ENCODE measurements at regions not wholly inside any gene's neighbourhood (a gene's known extent, or its start where the extent isn't known, plus 50 kb on each side); places are given as distances from the start of the nearest gene placed in this dataset.

- no peaks in the 10 kb centered on the region for H3K27me3 Mint-ChIP-seq
- peaks cover 5% of the 10 kb centered on the region for H3K36me3 Mint-ChIP-seq
- Histone ChIP-seq H3K27me3 (ENCODE audit: control insufficient read depth, insufficient read depth, low read length) (no peaks in the 10 kb centered on the region), H3K9me3 (ENCODE audit: control insufficient read depth in 2 of 2, low read length in 2 of 2) (no peaks in the 10 kb centered on the region), H3K4me1 (ENCODE audit: control insufficient read depth, insufficient read depth, low read length, poor library complexity, severe bottlenecking) (peaks cover 53% of the 10 kb centered on the region), H3K27ac (ENCODE audit: insufficient read depth, low read length, poor library complexity, severe bottlenecking) (peak overlapping the region; percentile 92), H3K4me3 (ENCODE audit: low read depth, low read length) (peak overlapping the region; percentile 89), H3K36me3 (ENCODE audit: control insufficient read depth, insufficient read depth, low read length) (no peaks in the 10 kb centered on the region)
- H3K4me3 Mint-ChIP-seq: no peak overlapping the region
- peaks cover 25 to 41% (median 31%) of the 10 kb centered on the region in 4 donors for H3K4me1 Mint-ChIP-seq
- peak in 1 of 2 donors; percentile 12 for ATAC-seq (ENCODE audit: low read depth in 2 of 2)
- peak in 1 of 3 donors; percentile 44 for DNase-seq
- H3K27ac Mint-ChIP-seq: no peak overlapping the region
- no peaks in the 10 kb centered on the region for H3K9me3 Mint-ChIP-seq
These were observed 270.4 kb upstream of the B3GALT2 start for GRCh38 chr1:193456811-193457280.

- Mint-ChIP-seq H3K36me3 (no peaks in the 10 kb centered on the region), H3K27ac (no peak overlapping the region)
- DNase-seq: no peak
These were observed 265.2 kb upstream of the B3GALT2 start for GRCh38 chr1:193451606-193452005.

GRCh38 chr1:193451001-193451400, 264.6 kb upstream of the B3GALT2 start:
- Histone ChIP-seq H3K4me1 (ENCODE audit: control insufficient read depth, insufficient read depth, low read length, poor library complexity, severe bottlenecking) (peaks cover 17% of the 10 kb centered on the region), H3K4me3 (ENCODE audit: low read depth, low read length) (no peak overlapping the region), H3K27ac (ENCODE audit: insufficient read depth, low read length, poor library complexity, severe bottlenecking) (no peak overlapping the region), H3K27me3 (ENCODE audit: control insufficient read depth, insufficient read depth, low read length) (no peaks in the 10 kb centered on the region), H3K36me3 (ENCODE audit: control insufficient read depth, insufficient read depth, low read length) (no peaks in the 10 kb centered on the region), H3K9me3 (ENCODE audit: control insufficient read depth in 2 of 2, low read length in 2 of 2) (no peaks in the 10 kb centered on the region)
- peaks cover 0 to 3% (median 0%) of the 10 kb centered on the region in 7 donors for H3K9me3 Mint-ChIP-seq
- peaks cover 18 to 27% (median 24%) of the 10 kb centered on the region in 4 donors for H3K4me1 Mint-ChIP-seq
- H3K27me3 Mint-ChIP-seq: no peaks in the 10 kb centered on the region
- no peaks in the 10 kb centered on the region for H3K36me3 Mint-ChIP-seq
- DNase-seq (no peak), ATAC-seq (ENCODE audit: low read depth in 2 of 2) (no peak)
- peak overlapping the region in 1 of 3 donors; percentile 72 for H3K27ac Mint-ChIP-seq
- no peak overlapping the region for H3K4me3 Mint-ChIP-seq

More at GRCh38 chr1:193451606-193452005, 265.2 kb upstream of the B3GALT2 start:
- no peak overlapping the region for H3K4me3 ChIP-seq (ENCODE audit: low read depth, low read length)
- no peak for ATAC-seq (ENCODE audit: low read depth in 2 of 2)
- Mint-ChIP-seq H3K9me3 (peaks cover 0 to 3% (median 0%) of the 10 kb centered on the region in 7 donors), H3K27me3 (no peaks in the 10 kb centered on the region), H3K4me3 (no peak overlapping the region), H3K4me1 (peaks cover 18 to 27% (median 24%) of the 10 kb centered on the region in 4 donors)
- H3K9me3 ChIP-seq (ENCODE audit: control insufficient read depth in 2 of 2, low read length in 2 of 2): no peaks in the 10 kb centered on the region
- no peaks in the 10 kb centered on the region for H3K27me3 ChIP-seq (ENCODE audit: control insufficient read depth, insufficient read depth, low read length)
- peaks cover 20% of the 10 kb centered on the region for H3K4me1 ChIP-seq (ENCODE audit: control insufficient read depth, insufficient read depth, low read length, poor library complexity, severe bottlenecking)
- no peaks in the 10 kb centered on the region for H3K36me3 ChIP-seq (ENCODE audit: control insufficient read depth, insufficient read depth, low read length)
- H3K27ac ChIP-seq (ENCODE audit: insufficient read depth, low read length, poor library complexity, severe bottlenecking): no peak overlapping the region

DNA sequence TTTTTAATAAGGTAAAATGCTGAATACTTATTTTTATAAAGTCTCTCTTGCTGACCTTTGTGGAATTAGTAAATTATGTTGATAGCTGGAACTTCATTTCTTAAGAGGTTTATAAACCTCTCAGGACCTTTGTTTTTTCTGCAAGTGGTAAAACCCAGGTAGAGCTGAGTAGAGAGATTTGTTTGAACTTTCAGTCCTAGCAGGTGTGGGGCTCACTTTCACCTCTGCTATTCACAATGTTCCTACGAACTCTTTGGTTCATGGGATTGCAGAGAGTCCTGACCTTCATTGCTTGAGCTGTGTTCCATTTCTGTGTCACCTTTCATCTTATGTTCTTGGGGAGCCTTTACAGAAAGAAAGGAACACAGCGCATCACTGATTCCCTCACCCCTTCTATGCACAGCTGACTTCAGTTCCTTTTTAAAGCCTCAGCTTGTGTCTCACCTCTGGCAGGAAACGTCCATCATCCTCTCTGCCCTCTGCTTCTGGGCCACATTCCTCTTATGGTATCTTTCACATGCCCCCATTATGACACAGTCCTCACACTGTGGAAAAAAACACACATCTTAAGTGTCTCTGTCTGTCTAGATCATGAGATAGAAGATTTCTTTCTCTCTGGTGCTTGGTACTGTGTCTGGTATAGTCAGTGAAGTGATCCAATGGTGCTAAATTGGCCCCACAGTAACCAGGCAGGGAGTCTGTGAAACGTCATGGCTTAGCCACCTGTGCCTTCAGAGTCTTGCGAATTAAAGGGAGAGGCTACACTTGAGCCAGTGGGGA, 262.5 kb upstream of the B3GALT2 start:
- H3K36me3 Mint-ChIP-seq: no peaks in the 10 kb centered on the region
- DNase-seq (peak; percentile 3 to 78 (median 35)), ATAC-seq (ENCODE audit: low read depth in 2 of 2) (peak; percentile 83 to 89)
- Histone ChIP-seq H3K9me3 (ENCODE audit: control insufficient read depth in 2 of 2, low read length in 2 of 2) (no peaks in the 10 kb centered on the region), H3K27me3 (ENCODE audit: control insufficient read depth, insufficient read depth, low read length) (no peaks in the 10 kb centered on the region), H3K4me3 (ENCODE audit: low read depth, low read length) (peak overlapping the region; percentile 63), H3K36me3 (ENCODE audit: control insufficient read depth, insufficient read depth, low read length) (no peaks in the 10 kb centered on the region), H3K27ac (ENCODE audit: insufficient read depth, low read length, poor library complexity, severe bottlenecking) (peak overlapping the region; percentile 59), H3K4me1 (ENCODE audit: control insufficient read depth, insufficient read depth, low read length, poor library complexity, severe bottlenecking) (peaks cover 17% of the 10 kb centered on the region)
- peaks cover 0 to 3% (median 0%) of the 10 kb centered on the region in 7 donors for H3K9me3 Mint-ChIP-seq
- no peaks in the 10 kb centered on the region for H3K27me3 Mint-ChIP-seq
- H3K4me3 Mint-ChIP-seq: peak overlapping the region; percentile 33 to 78 (median 41)
- peaks cover 18 to 27% (median 24%) of the 10 kb centered on the region in 4 donors for H3K4me1 Mint-ChIP-seq
- H3K27ac Mint-ChIP-seq: peak overlapping the region; percentile 87 to 97 (median 94)

DNA sequence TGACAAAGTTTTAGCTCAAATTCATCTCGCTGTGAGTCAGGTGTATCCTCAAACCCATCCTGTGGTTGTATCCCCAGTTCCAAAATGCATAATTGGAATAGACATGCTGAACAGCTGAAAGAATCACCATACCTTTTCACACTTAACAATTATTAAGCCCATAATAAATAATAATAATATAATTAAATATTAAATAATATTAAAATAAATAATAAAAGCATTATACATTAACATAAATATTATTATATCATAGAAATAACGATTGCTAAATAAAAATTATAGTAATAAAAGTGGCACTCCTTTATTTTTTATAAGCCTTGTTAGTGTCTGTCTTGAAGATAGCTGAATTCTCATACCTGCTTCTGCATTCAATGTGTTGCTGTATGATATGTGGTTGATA, 257.5 kb upstream of the B3GALT2 start:
- Histone ChIP-seq H3K27me3 (ENCODE audit: control insufficient read depth, insufficient read depth, low read length) (no peaks in the 10 kb centered on the region), H3K4me3 (ENCODE audit: low read depth, low read length) (no peak overlapping the region), H3K27ac (ENCODE audit: insufficient read depth, low read length, poor library complexity, severe bottlenecking) (no peak overlapping the region), H3K9me3 (ENCODE audit: control insufficient read depth in 2 of 2, low read length in 2 of 2) (no peaks in the 10 kb centered on the region), H3K4me1 (ENCODE audit: control insufficient read depth, insufficient read depth, low read length, poor library complexity, severe bottlenecking) (peaks cover 8% of the 10 kb centered on the region), H3K36me3 (ENCODE audit: control insufficient read depth, insufficient read depth, low read length) (no peaks in the 10 kb centered on the region)
- Mint-ChIP-seq H3K4me1 (peaks cover 11 to 16% (median 13%) of the 10 kb centered on the region in 4 donors), H3K27me3 (no peaks in the 10 kb centered on the region), H3K36me3 (peaks cover 14% of the 10 kb centered on the region), H3K9me3 (peaks cover 0 to 9% (median 3%) of the 10 kb centered on the region in 7 donors), H3K4me3 (no peak overlapping the region), H3K27ac (no peak overlapping the region)
- DNase-seq: no peak
- no peak for ATAC-seq (ENCODE audit: low read depth in 2 of 2)

- Histone ChIP-seq H3K4me3 (ENCODE audit: low read depth, low read length) (no peak overlapping the region), H3K4me1 (ENCODE audit: control insufficient read depth, insufficient read depth, low read length, poor library complexity, severe bottlenecking) (peaks cover 4% of the 10 kb centered on the region), H3K27ac (ENCODE audit: insufficient read depth, low read length, poor library complexity, severe bottlenecking) (no peak overlapping the region), H3K36me3 (ENCODE audit: control insufficient read depth, insufficient read depth, low read length) (no peaks in the 10 kb centered on the region), H3K27me3 (ENCODE audit: control insufficient read depth, insufficient read depth, low read length) (no peaks in the 10 kb centered on the region), H3K9me3 (ENCODE audit: control insufficient read depth in 2 of 2, low read length in 2 of 2) (peaks cover 3 to 6% of the 10 kb centered on the region in 2 experiments)
- Mint-ChIP-seq H3K4me1 (peaks cover 14 to 24% (median 21%) of the 10 kb centered on the region in 4 donors), H3K9me3 (peaks cover 3 to 25% (median 7%) of the 10 kb centered on the region in 7 donors), H3K27ac (peak overlapping the region; percentile 53 to 60 (median 56)), H3K27me3 (no peaks in the 10 kb centered on the region), H3K36me3 (peaks cover 14% of the 10 kb centered on the region), H3K4me3 (peak overlapping the region in 1 of 4 donors; percentile 83)
- ATAC-seq (ENCODE audit: low read depth in 2 of 2) (no peak), DNase-seq (no peak)
These were observed 252.4 kb upstream of the B3GALT2 start for GRCh38 chr1:193438771-193439170.

- Histone ChIP-seq H3K4me1 (ENCODE audit: control insufficient read depth, insufficient read depth, low read length, poor library complexity, severe bottlenecking) (peaks cover 4% of the 10 kb centered on the region), H3K9me3 (ENCODE audit: control insufficient read depth in 2 of 2, low read length in 2 of 2) (peaks cover 8 to 10% of the 10 kb centered on the region in 2 experiments), H3K4me3 (ENCODE audit: low read depth, low read length) (no peak overlapping the region), H3K36me3 (ENCODE audit: control insufficient read depth, insufficient read depth, low read length) (no peaks in the 10 kb centered on the region), H3K27ac (ENCODE audit: insufficient read depth, low read length, poor library complexity, severe bottlenecking) (peak overlapping the region; percentile 15), H3K27me3 (ENCODE audit: control insufficient read depth, insufficient read depth, low read length) (no peaks in the 10 kb centered on the region)
- Mint-ChIP-seq H3K9me3 (peaks cover 3 to 30% (median 11%) of the 10 kb centered on the region in 7 donors), H3K36me3 (peaks cover 17% of the 10 kb centered on the region), H3K27me3 (no peaks in the 10 kb centered on the region), H3K4me3 (peak overlapping the region in 1 of 4 donors; percentile 83), H3K4me1 (peaks cover 14 to 24% (median 21%) of the 10 kb centered on the region in 4 donors), H3K27ac (peak overlapping the region in 2 of 3 donors; percentile 52 to 79)
- ATAC-seq (ENCODE audit: low read depth in 2 of 2) (no peak), DNase-seq (no peak)
These were observed 251.9 kb upstream of the B3GALT2 start for GRCh38 chr1:193438312-193438711.

Data from CD4-positive, CD25-positive, alpha-beta regulatory T cell (primary cell).